ENCODE measurements at regions not wholly inside any gene's neighbourhood (a gene's known extent, or its start where the extent isn't known, plus 50 kb on each side); places are given as distances from the start of the nearest gene placed in this dataset.

DNA sequence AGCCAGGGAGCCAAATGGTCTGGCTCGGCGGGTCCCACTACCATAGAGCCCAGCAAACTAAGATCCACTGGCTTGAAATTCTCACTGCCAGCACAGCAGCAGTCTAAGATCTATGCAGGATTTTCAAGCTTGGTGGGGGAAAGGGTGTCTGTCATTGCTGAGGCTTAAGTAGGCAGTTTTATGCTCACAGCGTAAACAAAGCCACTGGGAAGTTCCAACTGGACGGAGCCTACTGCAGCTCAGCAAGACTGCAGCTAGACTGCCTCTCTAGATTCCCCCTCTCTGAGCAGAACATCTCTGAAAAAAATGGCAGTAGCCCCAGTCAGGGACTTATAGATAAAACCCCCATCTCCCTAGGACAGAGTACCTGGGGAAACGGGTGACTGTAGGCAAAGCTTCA, 277.6 kb upstream of the PHF14 start:
- ChIA-PET RAD21 (ENCODE audit: low non-redundant PET in 1 of 2, low total read pairs in 2 of 2, uncharacterized antibody in 2 of 2, unreplicated experiment in 2 of 2) (no interaction called here), POLR2A (no interaction called here), CTCF (no interaction called here)
- ATAC-seq (no peak), DNase-seq (ENCODE audit: low read depth, low spot score) (no peak)
- Histone ChIP-seq H3K79me2 (ENCODE audit: insufficient read depth, low read length) (no peaks in the 10 kb centered on the region), H3K27ac (ENCODE audit: low read depth, low read length) (no peak overlapping the region), H3K27me3 (ENCODE audit: insufficient read depth, low read length) (no peaks in the 10 kb centered on the region), H3K9me2 (ENCODE audit: insufficient read depth) (no peaks in the 10 kb centered on the region), H3K36me3 (ENCODE audit: control insufficient read depth in 1 of 2, insufficient read depth in 2 of 2, low read length in 2 of 2) (no peaks in the 10 kb centered on the region), H3K9ac (ENCODE audit: low read length) (no peak overlapping the region), H3K4me3 (replicated peaks in 1 of 2; ENCODE audit: low read depth in 1 of 2, low read length in 2 of 2) (no peak overlapping the region), H3K4me1 (ENCODE audit: control insufficient read depth in 1 of 2, insufficient read depth in 2 of 2, low read length in 2 of 2) (no peaks in the 10 kb centered on the region), H3K4me2 (ENCODE audit: low read length) (no peak overlapping the region), H3K9me3 (ENCODE audit: control insufficient read depth in 1 of 2, insufficient read depth in 1 of 2, low read depth in 1 of 2, low read length in 2 of 2) (no peaks in the 10 kb centered on the region), H4K20me1 (ENCODE audit: insufficient read depth) (no peaks in the 10 kb centered on the region), H2AFZ (ENCODE audit: low read depth, low read length, poor library complexity, severe bottlenecking) (no peak overlapping the region)
- intact Hi-C loops (cut with micrococcal nuclease) = no loop called here
- BruUV-seq (replicated peaks) = no TSS peak
- TF ChIP-seq CEBPB (IDR thresholded peaks at IDR 0.05; ENCODE audit: low read depth) (no peak), SP1 (IDR thresholded peaks at IDR 0.05; ENCODE audit: low read depth) (no peak), POLR2AphosphoS5 (IDR thresholded peaks at IDR 0.05; ENCODE audit: low read depth, low read length) (no peak), SRF (IDR thresholded peaks at IDR 0.05; ENCODE audit: low read depth) (no peak), EZH2 (IDR thresholded peaks at IDR 0.05) (no peak), EZH2phosphoT487 (IDR thresholded peaks at IDR 0.05; ENCODE audit: borderline replicate concordance) (no peak), JUND (IDR thresholded peaks at IDR 0.05) (no peak), FOSL1 (IDR thresholded peaks at IDR 0.05; ENCODE audit: low read depth) (no peak), ELF1 (IDR thresholded peaks at IDR 0.05; ENCODE audit: borderline replicate concordance, low read depth) (no peak)
- TF ChIP-seq, protein P1, sequence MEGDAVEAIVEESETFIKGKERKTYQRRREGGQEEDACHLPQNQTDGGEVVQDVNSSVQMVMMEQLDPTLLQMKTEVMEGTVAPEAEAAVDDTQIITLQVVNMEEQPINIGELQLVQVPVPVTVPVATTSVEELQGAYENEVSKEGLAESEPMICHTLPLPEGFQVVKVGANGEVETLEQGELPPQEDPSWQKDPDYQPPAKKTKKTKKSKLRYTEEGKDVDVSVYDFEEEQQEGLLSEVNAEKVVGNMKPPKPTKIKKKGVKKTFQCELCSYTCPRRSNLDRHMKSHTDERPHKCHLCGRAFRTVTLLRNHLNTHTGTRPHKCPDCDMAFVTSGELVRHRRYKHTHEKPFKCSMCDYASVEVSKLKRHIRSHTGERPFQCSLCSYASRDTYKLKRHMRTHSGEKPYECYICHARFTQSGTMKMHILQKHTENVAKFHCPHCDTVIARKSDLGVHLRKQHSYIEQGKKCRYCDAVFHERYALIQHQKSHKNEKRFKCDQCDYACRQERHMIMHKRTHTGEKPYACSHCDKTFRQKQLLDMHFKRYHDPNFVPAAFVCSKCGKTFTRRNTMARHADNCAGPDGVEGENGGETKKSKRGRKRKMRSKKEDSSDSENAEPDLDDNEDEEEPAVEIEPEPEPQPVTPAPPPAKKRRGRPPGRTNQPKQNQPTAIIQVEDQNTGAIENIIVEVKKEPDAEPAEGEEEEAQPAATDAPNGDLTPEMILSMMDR (IDR thresholded peaks at IDR 0.05 in 2 of 3, conservative IDR thresholded peaks at IDR 0.05 in 1 of 3; ENCODE audit: borderline replicate concordance in 1 of 3, insufficient read depth in 1 of 3, low read depth in 2 of 3, low read length in 2 of 3) = no peak
- TF ChIP-seq, protein P2, sequence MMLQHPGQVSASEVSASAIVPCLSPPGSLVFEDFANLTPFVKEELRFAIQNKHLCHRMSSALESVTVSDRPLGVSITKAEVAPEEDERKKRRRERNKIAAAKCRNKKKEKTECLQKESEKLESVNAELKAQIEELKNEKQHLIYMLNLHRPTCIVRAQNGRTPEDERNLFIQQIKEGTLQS (IDR thresholded peaks at IDR 0.05) = no peak
